ENCODE measurements at regions not wholly inside any gene's neighbourhood (a gene's known extent, or its start where the extent isn't known, plus 50 kb on each side); places are given as distances from the start of the nearest gene placed in this dataset.

GRCh38 chr5:92741906-92742305 lies 839.1 kb downstream of the NR2F1-AS1 start:
- ATAC-seq = no peak
- POLR2A ChIA-PET = no interaction called here
- WGBS (ENCODE audit: insufficient coverage, insufficient replicate concordance, low lambda C conversion rate, missing lambda C conversion rate) = 9% methylated on average over 2 of the region's 2 CpGs
- no peaks in the 10 kb centered on the region for H3K9me3 ChIP-seq (replicated peaks; ENCODE audit: control insufficient read depth, insufficient read depth, low read length)
- TF ChIP-seq YBX1 (IDR thresholded peaks at IDR 0.05) (no peak), PAX5 (IDR thresholded peaks at IDR 0.05; ENCODE audit: borderline replicate concordance, low read depth, low read length) (no peak), NFXL1 (IDR thresholded peaks at IDR 0.05; ENCODE audit: borderline replicate concordance) (no peak)
- intact Hi-C loops (cut with micrococcal nuclease; ENCODE audit: unreplicated experiment) = no loop called here
- RAD21 ChIA-PET (ENCODE audit: unreplicated experiment) = no interaction called here
- FAIRE-seq = no peak
- no peaks in the 10 kb centered on the region for H3K4me1 ChIP-seq (ENCODE audit: control insufficient read depth, insufficient read depth, low read length)
- no peaks in the 10 kb centered on the region for H3K36me3 ChIP-seq (ENCODE audit: control insufficient read depth in 2 of 2, insufficient read depth in 2 of 2, low read length in 1 of 2)
- H3K27ac ChIP-seq (ENCODE audit: control insufficient read depth, insufficient read depth) = no peak overlapping the region
- CTCF ChIA-PET = no interaction called here
- SMC1A ChIA-PET (ENCODE audit: uncharacterized antibody, unreplicated experiment) = no interaction called here
- H3K4me2 ChIP-seq (ENCODE audit: control insufficient read depth, insufficient read depth) = no peak overlapping the region
- no peaks in the 10 kb centered on the region for H4K20me1 ChIP-seq (ENCODE audit: control insufficient read depth, insufficient read depth)
- H3K27me3 ChIP-seq (replicated peaks in 1 of 2; ENCODE audit: control insufficient read depth in 2 of 2, insufficient read depth in 2 of 2, low read length in 1 of 2) = no peaks in the 10 kb centered on the region
- in situ Hi-C loops (cut with MboI) = no loop called here
- H3K9ac ChIP-seq (ENCODE audit: control insufficient read depth, insufficient read depth, low read length) = no peak overlapping the region
- no TSS peak for BruUV-seq (replicated peaks)
- DNase-seq (ENCODE audit: low read depth, low spot score) = no peak
- no peak overlapping the region for H3K4me3 ChIP-seq
- H3K79me2 ChIP-seq (ENCODE audit: control insufficient read depth, insufficient read depth, low read length) = no peaks in the 10 kb centered on the region
- H2AFZ ChIP-seq (ENCODE audit: control insufficient read depth, low read depth, low read length) = no peak overlapping the region

DNA sequence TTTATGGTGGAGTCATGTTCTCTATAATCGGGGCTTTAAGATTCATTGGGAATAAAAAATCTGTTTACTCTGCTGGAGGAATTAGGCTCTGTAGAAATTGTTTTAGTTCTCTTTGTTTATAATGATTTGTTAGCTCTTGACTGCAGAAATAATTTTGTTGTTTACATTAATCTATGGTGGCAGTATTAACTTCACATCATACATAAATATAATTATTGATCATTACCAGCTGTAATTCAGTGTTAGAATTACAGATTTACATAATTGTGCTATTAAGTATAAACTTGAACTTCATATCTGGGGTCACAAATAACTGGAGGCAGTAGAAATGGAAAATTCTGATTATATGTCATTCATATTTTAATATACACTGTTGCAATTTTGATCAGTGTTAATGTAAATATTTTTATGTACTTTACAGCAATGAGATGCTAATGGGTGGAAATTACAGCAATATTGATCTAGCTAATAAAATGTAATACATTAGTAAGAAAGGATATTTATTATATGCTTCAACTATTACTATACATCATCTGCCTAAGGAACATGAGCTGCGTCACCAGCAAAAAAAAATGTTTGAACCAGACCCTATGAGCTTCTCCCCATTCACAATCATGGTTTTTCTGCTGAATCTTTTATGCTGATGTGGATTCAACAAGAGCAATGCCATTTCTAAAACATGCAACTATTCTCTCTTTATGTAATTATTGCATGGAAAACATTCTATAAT lies 846.6 kb downstream of the NR2F1-AS1 start:
- CTCF ChIA-PET = no interaction called here
- no peak for TF ChIP-seq ZBTB33 (IDR thresholded peaks at IDR 0.05)
- no peak for TF ChIP-seq MTA3 (IDR thresholded peaks at IDR 0.05; ENCODE audit: borderline replicate concordance, low read length)
- no peak for TF ChIP-seq POLR2AphosphoS2 (IDR thresholded peaks at IDR 0.05; ENCODE audit: low read depth, low read length)
- TF ChIP-seq DPF2 (IDR thresholded peaks at IDR 0.05) = no peak
- no peak for TF ChIP-seq RAD51 (IDR thresholded peaks at IDR 0.05)
- TF ChIP-seq, protein P1, sequence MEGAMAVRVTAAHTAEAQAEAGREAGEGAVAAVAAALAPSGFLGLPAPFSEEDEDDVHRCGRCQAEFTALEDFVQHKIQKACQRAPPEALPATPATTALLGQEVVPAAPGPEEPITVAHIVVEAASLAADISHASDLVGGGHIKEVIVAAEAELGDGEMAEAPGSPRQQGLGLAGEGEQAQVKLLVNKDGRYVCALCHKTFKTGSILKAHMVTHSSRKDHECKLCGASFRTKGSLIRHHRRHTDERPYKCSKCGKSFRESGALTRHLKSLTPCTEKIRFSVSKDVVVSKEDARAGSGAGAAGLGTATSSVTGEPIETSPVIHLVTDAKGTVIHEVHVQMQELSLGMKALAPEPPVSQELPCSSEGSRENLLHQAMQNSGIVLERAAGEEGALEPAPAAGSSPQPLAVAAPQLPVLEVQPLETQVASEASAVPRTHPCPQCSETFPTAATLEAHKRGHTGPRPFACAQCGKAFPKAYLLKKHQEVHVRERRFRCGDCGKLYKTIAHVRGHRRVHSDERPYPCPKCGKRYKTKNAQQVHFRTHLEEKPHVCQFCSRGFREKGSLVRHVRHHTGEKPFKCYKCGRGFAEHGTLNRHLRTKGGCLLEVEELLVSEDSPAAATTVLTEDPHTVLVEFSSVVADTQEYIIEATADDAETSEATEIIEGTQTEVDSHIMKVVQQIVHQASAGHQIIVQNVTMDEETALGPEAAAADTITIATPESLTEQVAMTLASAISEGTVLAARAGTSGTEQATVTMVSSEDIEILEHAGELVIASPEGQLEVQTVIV (IDR thresholded peaks at IDR 0.05; ENCODE audit: borderline replicate concordance, partially characterized antibody) = no peak
- no peak for TF ChIP-seq ELK1 (IDR thresholded peaks at IDR 0.05; ENCODE audit: low read depth, low read length)
- TF ChIP-seq NFXL1 (IDR thresholded peaks at IDR 0.05; ENCODE audit: borderline replicate concordance) = no peak
- TF ChIP-seq BRCA1 (IDR thresholded peaks at IDR 0.05; ENCODE audit: low read depth, low read length) = no peak
- TF ChIP-seq YY1 (IDR thresholded peaks at IDR 0.05; ENCODE audit: low read depth, low read length) = no peak
- TF ChIP-seq SIX5 (IDR thresholded peaks at IDR 0.05; ENCODE audit: low read depth, low read length, severe bottlenecking) = no peak
- TF ChIP-seq YBX1 (IDR thresholded peaks at IDR 0.05) = no peak

More for the DNA sequence above, 846.6 kb downstream of the NR2F1-AS1 start:
- no peak for FAIRE-seq
- WGBS (ENCODE audit: insufficient coverage, insufficient replicate concordance, low lambda C conversion rate, missing lambda C conversion rate) = 39% methylated on average over 2 of the region's 2 CpGs
- ChIA-PET SMC1A (ENCODE audit: uncharacterized antibody, unreplicated experiment) (no interaction called here), RAD21 (ENCODE audit: unreplicated experiment) (no interaction called here), POLR2A (no interaction called here)
- Histone ChIP-seq H3K9me3 (replicated peaks; ENCODE audit: control insufficient read depth, insufficient read depth, low read length) (no peaks in the 10 kb centered on the region), H3K27me3 (replicated peaks in 1 of 2; ENCODE audit: control insufficient read depth in 2 of 2, insufficient read depth in 2 of 2, low read length in 1 of 2) (no peaks in the 10 kb centered on the region), H3K79me2 (ENCODE audit: control insufficient read depth, insufficient read depth, low read length) (no peaks in the 10 kb centered on the region), H3K9ac (ENCODE audit: control insufficient read depth, insufficient read depth, low read length) (no peak overlapping the region), H3K36me3 (ENCODE audit: control insufficient read depth in 2 of 2, insufficient read depth in 2 of 2, low read length in 1 of 2) (no peaks in the 10 kb centered on the region), H3K4me1 (ENCODE audit: control insufficient read depth, insufficient read depth, low read length) (no peaks in the 10 kb centered on the region), H3K4me3 (no peak overlapping the region), H3K4me2 (ENCODE audit: control insufficient read depth, insufficient read depth) (no peak overlapping the region), H2AFZ (ENCODE audit: control insufficient read depth, low read depth, low read length) (no peak overlapping the region), H3K27ac (ENCODE audit: control insufficient read depth, insufficient read depth) (no peak overlapping the region), H4K20me1 (ENCODE audit: control insufficient read depth, insufficient read depth) (no peaks in the 10 kb centered on the region)
- intact Hi-C loops (cut with micrococcal nuclease; ENCODE audit: unreplicated experiment) (no loop called here), in situ Hi-C loops (cut with MboI) (no loop called here)
- no peak for DNase-seq (ENCODE audit: low read depth, low spot score)
- no peak for ATAC-seq
- no TSS peak for BruUV-seq (replicated peaks)

Measured in GM12878 (cell line).